Fibroblast of lung (primary cell): ENCODE measurements at regions not wholly inside any gene's neighbourhood (a gene's known extent, or its start where the extent isn't known, plus 50 kb on each side); places are given as distances from the start of the nearest gene placed in this dataset.

Source experiments
- DNase-seq, 2 donors: peaks; one replicate each; pipeline versions ENCODE4 v3.0.0 to v3.0.0-alpha.2; 2010; ENCODE audit warnings: low read depth in 2 of 2
- H2AFZ ChIP-seq: 2 replicates; pipeline ENCODE4 v1.5.1; 2012; ENCODE audit warnings: low read length, control low read depth, inconsistent platforms
- H3K27ac ChIP-seq: 2 replicates; pipeline ENCODE4 v1.5.1; 2011; ENCODE audit warnings: low read length, control low read depth; ENCODE audit not compliant: insufficient read depth
- H3K27me3 ChIP-seq: 2 replicates; pipeline ENCODE4 v1.5.1; 2011; ENCODE audit warnings: mild to moderate bottlenecking, low read length; ENCODE audit not compliant: control insufficient read depth, insufficient read depth
- H3K36me3 ChIP-seq: 2 replicates; pipeline ENCODE4 v1.5.1; 2011; ENCODE audit warnings: low read length; ENCODE audit not compliant: control insufficient read depth, insufficient read depth
- H3K4me1 ChIP-seq: 2 replicates; pipeline ENCODE4 v1.5.1; 2011; ENCODE audit warnings: low read length; ENCODE audit not compliant: control insufficient read depth, insufficient read depth; ENCODE audit errors: extremely low read depth
- H3K4me2 ChIP-seq: 2 replicates; pipeline ENCODE4 v1.5.1; 2011; ENCODE audit warnings: low read length, control low read depth; ENCODE audit not compliant: insufficient read depth; ENCODE audit errors: extremely low read depth
- H3K4me3 ChIP-seq, 4 experiments: fragments of 200-600 bp in 1 of 4; sonication (generic) in 1 of 4; replicated peaks in 1 of 4; 2 replicates each; pipeline ENCODE4 v1.5.1; 2011 to 2016; ENCODE audit warnings: low read length in 4 of 4, low read depth in 3 of 4, mild to moderate bottlenecking in 3 of 4, control low read depth in 2 of 4, inconsistent platforms in 1 of 4, mixed read lengths in 1 of 4; ENCODE audit not compliant: insufficient read depth in 1 of 4; ENCODE audit errors: control extremely low read depth in 1 of 4
- H3K79me2 ChIP-seq: 2 replicates; pipeline ENCODE4 v1.5.1; 2012; ENCODE audit warnings: mild to moderate bottlenecking, low read length, inconsistent platforms; ENCODE audit not compliant: control insufficient read depth, insufficient read depth
- H3K9ac ChIP-seq: 2 replicates; pipeline ENCODE4 v1.5.1; 2011; ENCODE audit warnings: mild to moderate bottlenecking, low read length, control low read depth; ENCODE audit not compliant: insufficient read depth
- H3K9me3 ChIP-seq: 2 replicates; pipeline ENCODE4 v1.5.1; 2012; ENCODE audit warnings: low read depth, low read length; ENCODE audit not compliant: control insufficient read depth, insufficient read depth
- H4K20me1 ChIP-seq: 2 replicates; pipeline ENCODE4 v1.5.1; 2011; ENCODE audit warnings: low read length; ENCODE audit not compliant: control insufficient read depth, insufficient read depth; ENCODE audit errors: extremely low read depth
- CTCF ChIP-seq, 2 donors: IDR thresholded peaks in 1 of 2; conservative IDR thresholded peaks in 1 of 2; 1 replicate in 1 of 2; 2 replicates in 1 of 2; pipeline ENCODE4 v1.5.1; 2011 to 2012; ENCODE audit warnings: low read length in 2 of 2, control low read depth in 1 of 2, inconsistent platforms in 1 of 2, low read depth in 1 of 2, mild to moderate bottlenecking in 1 of 2
- EZH2 ChIP-seq: IDR thresholded peaks from 2 replicates; pipeline ENCODE4 v1.5.1; 2012; ENCODE audit warnings: low read length, control low read depth, mild to moderate bottlenecking; ENCODE audit errors: missing control alignments

DNA sequence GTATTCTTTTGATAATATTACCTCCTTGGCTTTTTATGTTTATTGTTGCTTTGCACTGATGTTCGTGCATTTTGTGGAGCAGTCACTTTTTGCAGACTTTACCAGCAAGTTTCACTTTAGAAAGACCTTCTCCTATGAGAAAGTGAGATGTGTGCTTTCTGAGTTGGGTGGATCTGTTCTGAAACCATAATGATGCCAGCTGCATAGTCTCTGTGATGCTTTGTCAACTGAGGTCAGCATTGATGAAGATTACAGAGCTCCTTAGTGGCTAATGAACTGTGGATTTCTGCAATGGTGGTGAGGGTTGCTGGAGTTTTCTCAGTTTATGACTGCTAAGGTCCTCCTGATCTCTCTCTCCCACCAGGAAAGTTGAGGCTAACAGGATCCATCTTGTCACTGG, 309.9 kb upstream of the SLITRK6 start:
- TF ChIP-seq CTCF (conservative IDR thresholded peaks at IDR 0.05 in 1 of 2, IDR thresholded peaks at IDR 0.05 in 1 of 2; ENCODE audit: low read depth in 1 of 2, low read length in 2 of 2): no peak
- no peak for TF ChIP-seq EZH2
- no peaks in the 10 kb centered on the region for H4K20me1 ChIP-seq
- H3K27me3 ChIP-seq: no peaks in the 10 kb centered on the region

GRCh38 chr13:86108334-86108733, 309.1 kb upstream of the SLITRK6 start:
- no peaks in the 10 kb centered on the region for H4K20me1 ChIP-seq
- H3K4me1 ChIP-seq: no peaks in the 10 kb centered on the region
- no peak overlapping the region for H3K27ac ChIP-seq
- no peaks in the 10 kb centered on the region for H3K27me3 ChIP-seq
- no peak overlapping the region for H3K9ac ChIP-seq
- no peak overlapping the region for H3K4me3 ChIP-seq
- no peak for DNase-seq
- H3K4me2 ChIP-seq: no peak overlapping the region
- no peaks in the 10 kb centered on the region for H3K36me3 ChIP-seq
- TF ChIP-seq EZH2: no peak
- no peak for TF ChIP-seq CTCF (conservative IDR thresholded peaks at IDR 0.05 in 1 of 2, IDR thresholded peaks at IDR 0.05 in 1 of 2; ENCODE audit: low read depth in 1 of 2, low read length in 2 of 2)
- no peaks in the 10 kb centered on the region for H3K79me2 ChIP-seq
- no peaks in the 10 kb centered on the region for H3K9me3 ChIP-seq
- no peak overlapping the region for H2AFZ ChIP-seq

More for the DNA sequence above, 309.9 kb upstream of the SLITRK6 start:
- no peaks in the 10 kb centered on the region for H3K9me3 ChIP-seq
- H3K4me1 ChIP-seq: no peaks in the 10 kb centered on the region
- no peak overlapping the region for H3K27ac ChIP-seq
- H3K4me2 ChIP-seq: no peak overlapping the region
- H3K4me3 ChIP-seq: no peak overlapping the region
- no peak for DNase-seq
- no peak overlapping the region for H2AFZ ChIP-seq
- H3K9ac ChIP-seq: no peak overlapping the region
- H3K79me2 ChIP-seq: no peaks in the 10 kb centered on the region
- no peaks in the 10 kb centered on the region for H3K36me3 ChIP-seq

DNA sequence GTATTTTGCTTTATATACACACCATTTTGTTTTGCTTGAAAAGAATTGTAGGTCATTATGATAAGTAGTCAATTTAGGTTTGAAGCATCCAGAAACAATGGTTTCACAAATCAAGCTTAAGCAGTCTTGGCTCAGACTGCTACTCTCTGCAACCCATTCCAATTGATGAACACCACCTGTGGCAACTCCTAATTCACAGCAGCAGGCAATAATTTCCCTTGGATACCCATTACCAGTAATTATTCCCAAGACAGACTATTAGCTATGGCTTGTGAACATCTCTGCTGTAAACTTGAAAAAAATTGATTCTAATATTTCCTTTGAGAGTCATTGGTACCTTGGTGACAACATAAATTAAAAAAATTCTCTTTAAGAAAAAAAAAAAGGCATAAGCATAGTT, 299.3 kb upstream of the SLITRK6 start:
- Histone ChIP-seq H3K27ac (no peak overlapping the region), H3K4me1 (no peaks in the 10 kb centered on the region), H2AFZ (no peak overlapping the region), H3K36me3 (no peaks in the 10 kb centered on the region), H3K27me3 (no peaks in the 10 kb centered on the region), H3K4me2 (no peak overlapping the region), H3K9ac (no peak overlapping the region), H3K79me2 (no peaks in the 10 kb centered on the region), H3K9me3 (no peaks in the 10 kb centered on the region), H4K20me1 (no peaks in the 10 kb centered on the region), H3K4me3 (no peak overlapping the region)
- no peak for DNase-seq
- no peak for TF ChIP-seq CTCF (conservative IDR thresholded peaks at IDR 0.05 in 1 of 2, IDR thresholded peaks at IDR 0.05 in 1 of 2; ENCODE audit: low read depth in 1 of 2, low read length in 2 of 2)
- no peak for TF ChIP-seq EZH2
